DND-41 (cell line): ENCODE measurements at regions not wholly inside any gene's neighbourhood (a gene's known extent, or its start where the extent isn't known, plus 50 kb on each side); places are given as distances from the start of the nearest gene placed in this dataset.

Experiments used
- ATAC-seq: fragments of 200-7000 bp; cut with Tn5 transposase; 3 replicates; pipeline ENCODE4 v1.9.1; 2021; ENCODE audit warnings: low read depth; ENCODE audit not compliant: insufficient read depth
- DNase-seq: peaks from one replicate; pipeline ENCODE4 v3.0.0-alpha.2; 2020
- H2AFZ ChIP-seq: 2 replicates; pipeline ENCODE4 v1.6.0; 2012; ENCODE audit warnings: low read depth, low read length
- H3K27ac ChIP-seq: 2 replicates; pipeline ENCODE4 v1.5.1; 2012; ENCODE audit warnings: low read length, inconsistent platforms
- H3K27me3 ChIP-seq: fragments of 200-600 bp; sonication (generic); 2 replicates; pipeline ENCODE4 v1.6.0; 2012; ENCODE audit warnings: low read length, mild to moderate bottlenecking, inconsistent platforms; ENCODE audit not compliant: insufficient read depth, poor library complexity
- H3K36me3 ChIP-seq: 2 replicates; pipeline ENCODE4 v1.5.1; 2012; ENCODE audit warnings: low read length, inconsistent platforms; ENCODE audit not compliant: insufficient read depth
- H3K4me1 ChIP-seq: 2 replicates; pipeline ENCODE4 v1.5.1; 2012; ENCODE audit warnings: mild to moderate bottlenecking, low read length; ENCODE audit not compliant: insufficient read depth
- H3K4me2 ChIP-seq: 2 replicates; pipeline ENCODE4 v1.6.0; 2012; ENCODE audit warnings: mild to moderate bottlenecking, moderate library complexity, low read length, inconsistent platforms; ENCODE audit not compliant: insufficient read depth
- H3K4me3 ChIP-seq, 2 experiments: fragments of 200-600 bp in 1 of 2; shearing (Covaris generic) in 1 of 2; 2 replicates each; pipeline ENCODE4 v1.5.1; 2012 to 2016; ENCODE audit warnings: inconsistent platforms in 2 of 2, low read length in 2 of 2, mild to moderate bottlenecking in 2 of 2, low read depth in 1 of 2, moderate library complexity in 1 of 2
- H3K79me2 ChIP-seq: 2 replicates; pipeline ENCODE4 v1.6.0; 2012; ENCODE audit warnings: low read length, inconsistent platforms; ENCODE audit not compliant: insufficient read depth
- H3K9ac ChIP-seq: 2 replicates; pipeline ENCODE4 v1.6.0; 2012; ENCODE audit warnings: low read depth, mild to moderate bottlenecking, inconsistent platforms, low read length, moderate library complexity
- H3K9me3 ChIP-seq: 2 replicates; pipeline ENCODE4 v1.5.1; 2012; ENCODE audit warnings: low read length, moderate library complexity, mild to moderate bottlenecking, inconsistent platforms; ENCODE audit not compliant: insufficient read depth, severe bottlenecking
- H4K20me1 ChIP-seq: 2 replicates; pipeline ENCODE4 v1.6.0; 2012; ENCODE audit warnings: low read length; ENCODE audit not compliant: insufficient read depth
- EZH2 ChIP-seq: IDR thresholded peaks from 3 replicates; pipeline ENCODE4 v1.6.1; 2012; ENCODE audit warnings: borderline replicate concordance, low read depth, mild to moderate bottlenecking, moderate library complexity, low read length, inconsistent platforms; ENCODE audit not compliant: severe bottlenecking
- TF ChIP-seq, protein P1 (sequence below): IDR thresholded peaks from 2 replicates; pipeline ENCODE4 v1.5.1; 2012; ENCODE audit warnings: borderline replicate concordance, low read length, moderate library complexity, mild to moderate bottlenecking; ENCODE audit not compliant: poor library complexity, severe bottlenecking; ENCODE audit errors: extremely low read depth

DNA sequence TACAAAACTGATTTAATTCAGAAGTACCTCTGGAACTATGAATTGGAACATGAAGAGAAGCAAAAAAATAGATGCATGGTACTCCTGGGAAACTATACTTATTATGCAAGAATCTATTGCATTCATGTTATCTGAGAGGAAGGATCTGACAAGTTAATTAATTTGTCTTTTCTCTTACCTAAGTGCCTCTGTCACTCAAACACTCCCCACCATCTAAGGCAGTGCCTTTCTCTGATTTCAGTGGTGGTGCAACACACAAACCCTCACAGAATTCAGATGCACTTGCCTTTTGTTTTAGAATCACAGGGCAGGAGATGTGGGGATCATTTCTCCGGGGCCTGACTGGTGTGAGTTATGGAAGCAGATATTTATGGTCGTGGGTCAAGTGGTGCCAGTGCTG, 52.5 kb upstream of the C9orf72 start:
- no peaks in the 10 kb centered on the region for H3K9me3 ChIP-seq
- no peaks in the 10 kb centered on the region for H4K20me1 ChIP-seq
- no peak overlapping the region for H3K9ac ChIP-seq
- no peaks in the 10 kb centered on the region for H3K4me1 ChIP-seq
- ATAC-seq (no peak), DNase-seq (no peak)
- H3K4me3 ChIP-seq = no peak overlapping the region
- TF ChIP-seq, protein P1, sequence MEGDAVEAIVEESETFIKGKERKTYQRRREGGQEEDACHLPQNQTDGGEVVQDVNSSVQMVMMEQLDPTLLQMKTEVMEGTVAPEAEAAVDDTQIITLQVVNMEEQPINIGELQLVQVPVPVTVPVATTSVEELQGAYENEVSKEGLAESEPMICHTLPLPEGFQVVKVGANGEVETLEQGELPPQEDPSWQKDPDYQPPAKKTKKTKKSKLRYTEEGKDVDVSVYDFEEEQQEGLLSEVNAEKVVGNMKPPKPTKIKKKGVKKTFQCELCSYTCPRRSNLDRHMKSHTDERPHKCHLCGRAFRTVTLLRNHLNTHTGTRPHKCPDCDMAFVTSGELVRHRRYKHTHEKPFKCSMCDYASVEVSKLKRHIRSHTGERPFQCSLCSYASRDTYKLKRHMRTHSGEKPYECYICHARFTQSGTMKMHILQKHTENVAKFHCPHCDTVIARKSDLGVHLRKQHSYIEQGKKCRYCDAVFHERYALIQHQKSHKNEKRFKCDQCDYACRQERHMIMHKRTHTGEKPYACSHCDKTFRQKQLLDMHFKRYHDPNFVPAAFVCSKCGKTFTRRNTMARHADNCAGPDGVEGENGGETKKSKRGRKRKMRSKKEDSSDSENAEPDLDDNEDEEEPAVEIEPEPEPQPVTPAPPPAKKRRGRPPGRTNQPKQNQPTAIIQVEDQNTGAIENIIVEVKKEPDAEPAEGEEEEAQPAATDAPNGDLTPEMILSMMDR = no peak
- no peak for TF ChIP-seq EZH2
- no peak overlapping the region for H3K27ac ChIP-seq
- H3K36me3 ChIP-seq = no peaks in the 10 kb centered on the region
- no peak overlapping the region for H2AFZ ChIP-seq
- no peaks in the 10 kb centered on the region for H3K27me3 ChIP-seq
- H3K79me2 ChIP-seq = no peaks in the 10 kb centered on the region
- no peak overlapping the region for H3K4me2 ChIP-seq

DNA sequence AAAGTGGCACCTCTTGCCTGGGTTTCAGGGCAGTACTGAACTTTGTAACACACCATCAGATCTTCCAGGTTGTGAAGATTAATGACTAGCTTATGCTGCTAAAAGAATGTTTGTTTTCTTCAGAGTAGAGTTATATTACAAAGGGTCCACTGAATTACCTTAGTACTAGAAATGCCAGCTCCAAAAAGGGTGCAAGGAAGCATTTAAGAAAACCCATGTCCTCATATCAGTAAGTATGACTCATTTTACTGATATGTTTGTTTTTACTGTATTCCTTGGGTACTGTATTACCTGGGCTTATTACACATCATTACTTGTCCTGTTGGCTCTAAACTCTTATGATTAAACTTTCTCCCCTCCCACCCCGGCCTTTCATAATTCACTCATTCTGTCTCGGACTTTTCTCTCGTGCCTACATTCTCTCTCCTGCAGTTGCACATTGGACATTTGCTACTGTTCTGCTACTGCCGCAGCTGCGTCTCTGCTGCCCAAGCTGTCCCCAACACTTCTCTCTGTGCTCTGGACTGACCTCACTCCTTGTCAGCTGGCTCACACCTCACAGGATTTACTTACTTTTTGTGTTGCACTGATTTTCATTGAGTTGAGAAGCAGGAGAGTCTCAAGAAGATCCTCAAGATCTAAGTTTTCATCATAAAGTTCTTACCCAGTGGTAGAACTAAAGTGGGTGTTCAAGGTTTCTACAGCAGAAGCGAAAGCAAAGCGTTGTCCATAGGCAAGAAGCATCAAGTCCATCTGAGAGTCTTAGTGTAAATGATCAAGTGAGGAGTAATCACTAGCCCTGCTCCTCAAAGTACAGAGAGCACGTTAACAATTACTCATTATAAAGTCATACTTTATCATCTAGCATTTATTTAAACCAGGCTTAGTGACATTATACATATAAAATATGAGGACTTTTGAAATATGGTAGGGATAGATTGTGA, 53.2 kb upstream of the C9orf72 start:
- Histone ChIP-seq H3K27me3 (no peaks in the 10 kb centered on the region), H3K4me3 (no peak overlapping the region), H3K4me1 (no peaks in the 10 kb centered on the region), H3K36me3 (no peaks in the 10 kb centered on the region), H3K9me3 (no peaks in the 10 kb centered on the region), H3K79me2 (no peaks in the 10 kb centered on the region), H3K9ac (no peak overlapping the region), H2AFZ (no peak overlapping the region), H3K27ac (no peak overlapping the region), H3K4me2 (no peak overlapping the region), H4K20me1 (no peaks in the 10 kb centered on the region)
- DNase-seq (no peak), ATAC-seq (no peak)
- TF ChIP-seq, protein P1 = no peak
- no peak for TF ChIP-seq EZH2

DNA sequence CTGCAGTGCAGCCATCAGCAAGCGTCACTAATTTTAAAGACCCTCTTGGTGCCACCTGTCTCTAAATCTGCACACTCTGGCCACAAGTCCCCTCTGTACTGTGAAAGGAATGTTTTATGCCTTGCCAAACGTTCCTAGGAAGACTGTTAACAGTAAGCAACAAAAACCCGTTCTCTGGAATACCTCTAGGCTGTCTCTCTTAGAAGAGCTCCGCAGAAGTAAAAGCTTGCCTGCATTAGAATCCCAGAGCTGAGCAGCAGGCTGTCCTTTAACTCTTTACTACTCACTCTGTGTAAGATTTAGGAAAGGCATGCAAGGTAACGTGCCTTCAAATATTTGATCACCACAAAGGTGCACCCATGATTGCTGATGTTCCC, 53.9 kb upstream of the C9orf72 start:
- ATAC-seq = no peak

More for the DNA sequence above, 53.9 kb upstream of the C9orf72 start:
- H3K4me2 ChIP-seq = no peak overlapping the region
- H3K27ac ChIP-seq = no peak overlapping the region
- no peak for DNase-seq
- H3K36me3 ChIP-seq = no peaks in the 10 kb centered on the region
- no peaks in the 10 kb centered on the region for H3K79me2 ChIP-seq
- TF ChIP-seq, protein P1 = no peak
- no peak for TF ChIP-seq EZH2
- H3K4me3 ChIP-seq = no peak overlapping the region
- no peaks in the 10 kb centered on the region for H3K4me1 ChIP-seq
- H2AFZ ChIP-seq = no peak overlapping the region
- no peak overlapping the region for H3K9ac ChIP-seq
- no peaks in the 10 kb centered on the region for H3K27me3 ChIP-seq
- H4K20me1 ChIP-seq = no peaks in the 10 kb centered on the region
- no peaks in the 10 kb centered on the region for H3K9me3 ChIP-seq
